ENCODE measurements at regions not wholly inside any gene's neighbourhood (a gene's known extent, or its start where the extent isn't known, plus 50 kb on each side); places are given as distances from the start of the nearest gene placed in this dataset.

- no peak overlapping the region for H3K4me3 ChIP-seq
- no peaks in the 10 kb centered on the region for H3K36me3 ChIP-seq
- H3K27me3 ChIP-seq, result no peaks in the 10 kb centered on the region
- no peaks in the 10 kb centered on the region for H3K9me3 ChIP-seq
- DNase-seq, result no peak
Observed at GRCh38 chr2:64331114-64331645, 122.8 kb upstream of the LGALSL start.

GRCh38 chr2:64331849-64332699 is 121.9 kb upstream of the LGALSL start:
- no peak overlapping the region for H3K4me3 ChIP-seq
- no peaks in the 10 kb centered on the region for H3K27me3 ChIP-seq
- H3K9me3 ChIP-seq, result no peaks in the 10 kb centered on the region
- no peaks in the 10 kb centered on the region for H3K36me3 ChIP-seq
- DNase-seq, result no peak

- Histone ChIP-seq H3K4me3 (no peak overlapping the region), H3K9me3 (no peaks in the 10 kb centered on the region), H3K27me3 (no peaks in the 10 kb centered on the region), H3K36me3 (no peaks in the 10 kb centered on the region)
- no peak for DNase-seq
Observed at GRCh38 chr2:64336171-64336570, 117.8 kb upstream of the LGALSL start.

GRCh38 chr2:64337314-64337713 is 116.6 kb upstream of the LGALSL start:
- Histone ChIP-seq H3K4me3 (no peak overlapping the region), H3K27me3 (no peaks in the 10 kb centered on the region), H3K9me3 (no peaks in the 10 kb centered on the region), H3K36me3 (no peaks in the 10 kb centered on the region)
- DNase-seq, result no peak

- Histone ChIP-seq H3K9me3 (no peaks in the 10 kb centered on the region), H3K36me3 (no peaks in the 10 kb centered on the region), H3K27me3 (no peaks in the 10 kb centered on the region), H3K4me3 (no peak overlapping the region)
- no peak for DNase-seq
Observed at GRCh38 chr2:64338108-64338507, 115.9 kb upstream of the LGALSL start.

- Histone ChIP-seq H3K36me3 (no peaks in the 10 kb centered on the region), H3K27me3 (no peaks in the 10 kb centered on the region), H3K9me3 (no peaks in the 10 kb centered on the region), H3K4me3 (no peak overlapping the region)
- no peak for DNase-seq
Observed at GRCh38 chr2:64338910-64339500, 115.0 kb upstream of the LGALSL start.

GRCh38 chr2:64341461-64341860 is 112.5 kb upstream of the LGALSL start:
- DNase-seq, result no peak
- Histone ChIP-seq H3K9me3 (no peaks in the 10 kb centered on the region), H3K4me3 (no peak overlapping the region), H3K27me3 (no peaks in the 10 kb centered on the region), H3K36me3 (no peaks in the 10 kb centered on the region)

- no peak for DNase-seq
- Histone ChIP-seq H3K4me3 (no peak overlapping the region), H3K36me3 (no peaks in the 10 kb centered on the region), H3K9me3 (no peaks in the 10 kb centered on the region), H3K27me3 (no peaks in the 10 kb centered on the region)
Observed at GRCh38 chr2:64342195-64343099, 111.5 kb upstream of the LGALSL start.

- Histone ChIP-seq H3K36me3 (no peaks in the 10 kb centered on the region), H3K27me3 (no peaks in the 10 kb centered on the region), H3K9me3 (no peaks in the 10 kb centered on the region), H3K4me3 (no peak overlapping the region)
- no peak for DNase-seq
Observed at GRCh38 chr2:64344999-64345576, 108.9 kb upstream of the LGALSL start.

- Histone ChIP-seq H3K4me3 (no peak overlapping the region), H3K27me3 (no peaks in the 10 kb centered on the region), H3K9me3 (no peaks in the 10 kb centered on the region), H3K36me3 (no peaks in the 10 kb centered on the region)
- DNase-seq, result no peak
Observed at GRCh38 chr2:64345998-64346397, 108.0 kb upstream of the LGALSL start.

GRCh38 chr2:64348386-64349130 is 105.4 kb upstream of the LGALSL start:
- no peak overlapping the region for H3K4me3 ChIP-seq
- H3K36me3 ChIP-seq, result no peaks in the 10 kb centered on the region
- H3K9me3 ChIP-seq, result no peaks in the 10 kb centered on the region; the same call in 1 of the 2 replicates
- H3K27me3 ChIP-seq, result no peaks in the 10 kb centered on the region
- DNase-seq, result peak; percentile 66

GRCh38 chr2:64349131-64349530 is 104.8 kb upstream of the LGALSL start:
- Histone ChIP-seq H3K4me3 (no peak overlapping the region), H3K9me3 (no peaks in the 10 kb centered on the region; the same call in 1 of the 2 replicates), H3K27me3 (no peaks in the 10 kb centered on the region), H3K36me3 (no peaks in the 10 kb centered on the region)
- DNase-seq, result no peak

- DNase-seq, result no peak
- H3K9me3 ChIP-seq, result no peaks in the 10 kb centered on the region; the same call in 1 of the 2 replicates
- H3K4me3 ChIP-seq, result no peak overlapping the region
- no peaks in the 10 kb centered on the region for H3K36me3 ChIP-seq
- H3K27me3 ChIP-seq, result no peaks in the 10 kb centered on the region
Observed at GRCh38 chr2:64350996-64351395, 103.0 kb upstream of the LGALSL start.

- H3K9me3 ChIP-seq, result no peaks in the 10 kb centered on the region; the same call in 1 of the 2 replicates
- DNase-seq, result no peak
- no peaks in the 10 kb centered on the region for H3K36me3 ChIP-seq
- H3K27me3 ChIP-seq, result no peaks in the 10 kb centered on the region
- H3K4me3 ChIP-seq, result no peak overlapping the region
Observed at GRCh38 chr2:64352292-64352691, 101.7 kb upstream of the LGALSL start.

- peak; percentile 82 for DNase-seq
- Histone ChIP-seq H3K4me3 (no peak overlapping the region), H3K9me3 (no peaks in the 10 kb centered on the region; the same call in 1 of the 2 replicates), H3K27me3 (no peaks in the 10 kb centered on the region), H3K36me3 (no peaks in the 10 kb centered on the region)
Observed at GRCh38 chr2:64354857-64355680, 98.9 kb upstream of the LGALSL start.

Data from MG63 (cell line).